GM21825 (cell line): ENCODE measurements at regions not wholly inside any gene's neighbourhood (a gene's known extent, or its start where the extent isn't known, plus 50 kb on each side); places are given as distances from the start of the nearest gene placed in this dataset.

Source experiments
- ATAC-seq: cut with Tn5 transposase; IDR thresholded peaks from one replicate; pipeline ENCODE4 v1.9.1; 2021; ENCODE audit warnings: mild to moderate bottlenecking, moderate library complexity; ENCODE audit not compliant: unreplicated experiment

- no peak for ATAC-seq
These were observed 410.7 kb upstream of the DSEL start for GRCh38 chr18:67926929-67927864.

GRCh38 chr18:67924656-67925055 is 408.1 kb upstream of the DSEL start:
- no peak for ATAC-seq

DNA sequence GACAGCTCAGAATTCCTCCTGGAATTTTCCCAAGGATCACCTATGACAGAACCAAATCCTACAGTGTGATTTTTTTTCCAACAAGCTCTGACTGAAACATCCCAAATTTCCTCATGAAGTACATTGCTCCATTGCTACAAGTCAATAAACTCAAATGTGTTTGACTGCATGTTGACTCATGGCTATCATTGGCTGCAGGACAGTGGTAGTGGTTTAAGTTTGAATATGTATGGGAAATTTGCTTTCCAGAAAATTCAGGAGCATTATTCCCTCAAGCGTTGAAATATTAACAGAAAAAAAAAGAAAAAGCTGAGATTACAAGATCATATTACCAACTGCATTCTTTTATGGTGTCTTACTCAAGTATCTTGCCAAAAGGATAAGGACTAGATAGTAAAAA is 402.8 kb upstream of the DSEL start:
- ATAC-seq, result no peak

DNA sequence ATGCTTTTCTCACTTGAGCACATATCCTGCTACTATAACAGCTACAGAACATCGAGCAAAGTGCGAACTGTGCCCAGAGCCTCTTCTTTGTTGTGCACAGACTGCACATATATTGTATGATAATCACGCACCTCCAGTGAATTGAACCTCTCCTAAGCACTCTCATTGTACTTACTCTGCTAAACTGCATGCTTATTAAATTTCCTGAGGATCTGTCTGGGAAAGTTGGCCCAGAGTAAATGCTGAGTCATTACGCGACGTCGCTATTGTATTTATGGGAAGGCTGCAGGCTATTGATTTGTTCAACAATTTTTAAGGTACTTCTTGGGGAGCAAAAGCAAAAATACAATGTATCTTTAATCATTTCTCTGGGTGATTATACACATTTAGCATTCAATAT is 399.6 kb upstream of the DSEL start:
- ATAC-seq, result no peak

DNA sequence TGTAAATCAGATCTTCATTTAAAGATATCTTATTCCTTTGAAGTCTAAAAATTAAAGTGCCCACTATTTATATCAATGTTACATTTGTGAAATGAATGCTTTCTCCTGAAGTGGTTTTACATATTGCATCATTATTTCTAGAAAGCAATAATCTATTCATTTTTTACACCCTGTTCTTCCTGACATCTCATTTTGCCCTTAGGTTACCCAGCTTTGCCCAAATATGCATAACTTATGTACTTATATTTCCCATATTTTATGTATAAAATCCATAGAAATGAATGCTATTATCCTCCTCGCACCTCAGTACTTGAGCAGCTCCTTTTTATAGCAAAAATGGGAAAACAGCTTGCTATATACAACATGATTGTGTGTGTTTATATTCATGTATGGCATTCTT is 396.5 kb upstream of the DSEL start:
- no peak for ATAC-seq

DNA sequence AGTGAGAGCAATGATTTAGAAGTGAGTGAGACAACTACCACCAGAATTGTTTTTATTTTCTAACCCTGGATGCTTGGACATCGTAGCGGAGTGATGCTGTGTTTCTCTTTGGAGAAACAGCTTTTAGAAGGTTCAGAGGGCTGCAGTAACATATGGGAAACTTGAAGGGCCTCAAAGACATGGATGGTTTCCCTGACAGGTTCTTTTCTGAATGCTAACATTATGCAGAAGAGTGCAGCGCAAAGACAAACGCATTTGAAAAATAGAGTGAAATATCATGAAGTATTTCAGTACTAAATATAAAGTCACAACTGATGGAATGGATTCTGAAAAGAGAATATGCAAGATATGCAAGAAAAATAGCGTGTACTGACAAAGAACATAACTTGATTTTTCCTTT is 385.1 kb upstream of the DSEL start:
- no peak for ATAC-seq

DNA sequence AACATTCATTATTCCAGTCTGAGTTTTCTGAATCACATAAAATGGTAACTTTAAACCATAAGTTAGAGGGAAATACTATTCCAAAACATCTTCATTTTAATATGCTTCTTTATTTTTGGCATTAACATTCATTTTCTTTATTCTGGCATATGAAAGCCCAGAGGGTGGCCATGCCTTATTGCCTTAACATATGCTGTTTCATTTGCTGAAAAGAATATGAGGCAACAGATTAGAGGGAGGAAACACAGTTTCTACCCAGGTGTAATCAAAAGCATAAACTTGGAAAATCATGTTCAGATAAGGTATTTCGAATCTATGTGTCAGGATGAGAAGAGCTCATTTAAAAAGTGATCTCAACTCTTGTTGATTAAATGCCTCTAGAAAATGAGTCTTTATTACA is 379.9 kb upstream of the DSEL start:
- no peak for ATAC-seq

GRCh38 chr18:67893916-67894315 is 377.4 kb upstream of the DSEL start:
- no peak for ATAC-seq

DNA sequence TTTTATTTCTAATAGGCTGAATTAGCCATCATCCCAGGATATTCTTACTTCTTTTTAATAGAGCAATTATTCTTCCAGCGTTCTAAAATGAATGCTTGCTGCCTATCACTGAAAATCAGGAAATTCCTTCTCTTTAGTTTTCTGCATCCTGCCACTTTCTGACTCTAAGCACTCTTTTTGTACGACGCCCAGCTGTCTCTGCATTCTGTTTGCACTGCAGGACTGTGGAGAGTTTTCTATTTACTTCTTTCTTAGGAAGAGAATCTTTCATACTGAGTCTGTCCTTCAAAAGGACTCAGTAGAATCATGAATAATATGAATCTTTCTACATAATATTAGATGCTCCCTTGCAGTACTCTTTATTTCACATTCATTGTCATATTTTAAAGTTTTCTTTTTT is 360.4 kb upstream of the DSEL start:
- ATAC-seq, result no peak

- no peak for ATAC-seq
These were observed 359.4 kb upstream of the DSEL start for GRCh38 chr18:67875944-67876343.

DNA sequence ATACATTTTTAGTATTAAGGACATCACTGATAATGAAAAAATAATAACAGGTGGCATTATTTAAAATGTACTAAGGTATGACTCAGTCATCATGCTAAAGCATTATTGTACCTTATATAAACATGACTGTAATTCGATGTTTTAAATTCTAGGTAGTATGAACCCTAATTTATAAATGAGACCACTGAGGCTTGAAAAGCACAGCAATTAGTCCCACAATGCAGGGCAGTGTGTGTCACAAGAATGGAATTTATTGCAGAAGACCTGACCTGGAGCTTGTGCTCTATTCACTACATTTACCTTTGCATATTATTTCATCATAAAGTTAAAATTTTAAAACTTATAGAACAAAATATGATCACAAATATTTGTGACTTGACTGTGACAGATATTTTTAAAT is 358.5 kb upstream of the DSEL start:
- ATAC-seq, result no peak

- no peak for ATAC-seq
These were observed 348.9 kb upstream of the DSEL start for GRCh38 chr18:67865400-67865799.

- ATAC-seq, result no peak
These were observed 348.3 kb upstream of the DSEL start for GRCh38 chr18:67864677-67865340.

GRCh38 chr18:67862069-67862468 is 345.5 kb upstream of the DSEL start:
- no peak for ATAC-seq

GRCh38 chr18:67854340-67854739 is 337.8 kb upstream of the DSEL start:
- ATAC-seq, result no peak

- no peak for ATAC-seq
These were observed 330.0 kb upstream of the DSEL start for GRCh38 chr18:67846422-67847098.

GRCh38 chr18:67845035-67845434 is 328.5 kb upstream of the DSEL start:
- no peak for ATAC-seq

GRCh38 chr18:67840379-67840778 is 323.9 kb upstream of the DSEL start:
- no peak for ATAC-seq

DNA sequence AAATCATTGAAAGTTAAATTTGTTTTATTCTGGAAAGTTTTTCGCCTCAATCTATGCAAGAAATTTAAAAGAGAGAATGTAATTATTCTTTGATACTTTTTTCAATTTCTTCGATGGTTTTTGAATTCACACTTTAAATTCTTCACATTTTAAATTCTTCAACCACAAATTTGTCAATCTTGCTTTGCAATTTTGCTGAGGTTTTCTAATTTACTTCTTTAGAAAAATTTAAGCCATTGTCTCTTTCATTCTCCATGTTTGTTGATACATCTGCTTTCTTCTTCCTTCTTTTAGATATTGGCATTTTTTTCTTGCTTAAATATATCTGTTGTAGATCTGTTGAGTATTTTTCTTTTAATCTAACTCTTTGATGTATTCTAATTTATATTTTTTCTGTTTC is 301.9 kb upstream of the DSEL start:
- ATAC-seq, result no peak

DNA sequence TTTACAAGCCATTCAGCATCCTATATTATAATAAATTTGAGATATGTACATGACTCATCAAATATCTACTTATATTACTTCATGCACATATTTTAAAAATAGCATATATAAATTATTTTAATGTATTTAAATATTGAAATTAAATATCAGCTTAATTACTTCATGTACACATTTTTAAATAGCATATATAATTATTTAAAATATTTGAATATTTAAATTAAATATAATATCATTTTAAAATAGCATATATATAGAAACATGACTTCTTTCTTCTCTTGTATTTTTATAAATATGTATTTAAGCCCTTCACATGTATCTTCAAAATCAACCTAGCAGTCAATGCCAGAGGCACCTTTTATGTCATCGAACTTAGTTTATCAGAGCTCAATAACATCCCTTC is 298.8 kb upstream of the DSEL start:
- ATAC-seq, result no peak

DNA sequence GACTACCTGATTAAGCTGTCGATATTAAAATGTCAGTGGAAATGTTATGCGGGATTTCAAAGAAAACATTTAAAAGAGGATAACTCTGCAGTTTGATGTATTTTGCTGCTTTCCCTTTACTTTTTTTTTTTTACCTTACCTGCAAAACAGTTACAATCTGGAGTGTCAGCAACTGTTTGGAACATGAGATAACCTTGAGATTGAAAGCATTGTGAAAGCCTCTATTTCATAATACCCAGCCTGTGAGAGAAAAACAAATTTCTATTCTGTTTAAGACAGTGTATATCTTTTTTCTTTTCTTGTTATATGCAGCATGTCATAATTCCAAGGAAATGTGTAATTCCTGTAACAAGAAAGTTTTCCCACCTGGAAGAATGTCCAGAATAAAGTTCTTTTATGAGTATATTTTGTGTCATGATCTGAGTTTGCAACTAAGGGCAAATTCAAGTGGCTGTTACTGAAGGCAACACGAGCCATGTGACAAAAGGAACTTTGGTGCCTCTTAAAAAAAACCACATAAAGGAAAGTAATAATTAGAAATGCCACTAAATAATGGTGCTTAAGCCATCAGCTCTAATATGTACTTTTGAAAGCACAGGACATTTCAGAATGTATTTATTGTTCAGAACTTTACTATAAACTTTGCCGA is 297.0 kb upstream of the DSEL start:
- ATAC-seq, result no peak
